Adipocyte (in vitro differentiated cells): ENCODE measurements at regions not wholly inside any gene's neighbourhood (a gene's known extent, or its start where the extent isn't known, plus 50 kb on each side); places are given as distances from the start of the nearest gene placed in this dataset.

Experiments used
- DNase-seq: peaks from one replicate; pipeline ENCODE4 v3.0.0-alpha.2; 2015; ENCODE audit warnings: low read depth
- H3K27me3 ChIP-seq: replicated peaks from 2 replicates; pipeline ENCODE4 v1.7.0; 2013; ENCODE audit warnings: mild to moderate bottlenecking, low read length, moderate library complexity; ENCODE audit not compliant: control insufficient read depth, insufficient read depth
- H3K36me3 ChIP-seq: 2 replicates; pipeline ENCODE4 v1.7.0; 2013; ENCODE audit warnings: low read length, mild to moderate bottlenecking, moderate library complexity; ENCODE audit not compliant: control insufficient read depth, insufficient read depth, severe bottlenecking
- H3K4me1 ChIP-seq: 2 replicates; pipeline ENCODE4 v1.7.0; 2013; ENCODE audit warnings: mild to moderate bottlenecking, low read length, moderate library complexity; ENCODE audit not compliant: control insufficient read depth, insufficient read depth
- H3K4me3 ChIP-seq: 2 replicates; pipeline ENCODE4 v1.7.0; 2013; ENCODE audit warnings: mild to moderate bottlenecking, low read length, moderate library complexity
- H3K9ac ChIP-seq: 2 replicates; pipeline ENCODE4 v1.7.0; 2013; ENCODE audit warnings: mild to moderate bottlenecking, low read length, moderate library complexity
- H3K9me3 ChIP-seq: 2 replicates; pipeline ENCODE4 v1.7.0; 2013; ENCODE audit warnings: mild to moderate bottlenecking, low read length, moderate library complexity; ENCODE audit not compliant: control insufficient read depth

GRCh38 chr11:134565343-134565891 is 153.4 kb upstream of the B3GAT1 start:
- Histone ChIP-seq H3K4me3 (no peak overlapping the region), H3K9ac (no peak overlapping the region), H3K36me3 (no peaks in the 10 kb centered on the region), H3K4me1 (no peaks in the 10 kb centered on the region), H3K9me3 (no peaks in the 10 kb centered on the region), H3K27me3 (no peaks in the 10 kb centered on the region)
- DNase-seq: no peak

- no peak overlapping the region for H3K9ac ChIP-seq
- no peak overlapping the region for H3K4me3 ChIP-seq
- DNase-seq: no peak
- no peaks in the 10 kb centered on the region for H3K27me3 ChIP-seq
- no peaks in the 10 kb centered on the region for H3K4me1 ChIP-seq
- no peaks in the 10 kb centered on the region for H3K36me3 ChIP-seq
- no peaks in the 10 kb centered on the region for H3K9me3 ChIP-seq
Observed at GRCh38 chr11:134564472-134565200, 152.6 kb upstream of the B3GAT1 start.

- no peaks in the 10 kb centered on the region for H3K9me3 ChIP-seq
- H3K9ac ChIP-seq: no peak overlapping the region
- no peaks in the 10 kb centered on the region for H3K27me3 ChIP-seq
- H3K36me3 ChIP-seq: no peaks in the 10 kb centered on the region
- DNase-seq: no peak
- H3K4me3 ChIP-seq: no peak overlapping the region
- H3K4me1 ChIP-seq: no peaks in the 10 kb centered on the region
Observed at GRCh38 chr11:134562941-134563471, 151.0 kb upstream of the B3GAT1 start.

GRCh38 chr11:134562196-134562595 is 150.2 kb upstream of the B3GAT1 start:
- no peak overlapping the region for H3K9ac ChIP-seq
- no peaks in the 10 kb centered on the region for H3K4me1 ChIP-seq
- H3K9me3 ChIP-seq: no peaks in the 10 kb centered on the region
- H3K36me3 ChIP-seq: no peaks in the 10 kb centered on the region
- H3K27me3 ChIP-seq: no peaks in the 10 kb centered on the region
- DNase-seq: no peak
- no peak overlapping the region for H3K4me3 ChIP-seq

GRCh38 chr11:134561331-134561720 is 149.3 kb upstream of the B3GAT1 start:
- Histone ChIP-seq H3K4me1 (no peaks in the 10 kb centered on the region), H3K9me3 (no peaks in the 10 kb centered on the region), H3K27me3 (no peaks in the 10 kb centered on the region), H3K9ac (no peak overlapping the region), H3K36me3 (no peaks in the 10 kb centered on the region), H3K4me3 (no peak overlapping the region)
- DNase-seq: no peak

- Histone ChIP-seq H3K9me3 (no peaks in the 10 kb centered on the region), H3K36me3 (no peaks in the 10 kb centered on the region), H3K4me1 (no peaks in the 10 kb centered on the region), H3K27me3 (no peaks in the 10 kb centered on the region), H3K4me3 (no peak overlapping the region), H3K9ac (no peak overlapping the region)
- no peak for DNase-seq
Observed at GRCh38 chr11:134560566-134561330, 148.7 kb upstream of the B3GAT1 start.

GRCh38 chr11:134560066-134560465 is 148.0 kb upstream of the B3GAT1 start:
- Histone ChIP-seq H3K27me3 (no peaks in the 10 kb centered on the region), H3K9me3 (peaks cover 3% of the 10 kb centered on the region), H3K4me1 (no peaks in the 10 kb centered on the region), H3K9ac (no peak overlapping the region), H3K4me3 (no peak overlapping the region), H3K36me3 (no peaks in the 10 kb centered on the region)
- no peak for DNase-seq

- no peaks in the 10 kb centered on the region for H3K27me3 ChIP-seq
- H3K9ac ChIP-seq: no peak overlapping the region
- H3K4me3 ChIP-seq: no peak overlapping the region
- no peak for DNase-seq
- no peaks in the 10 kb centered on the region for H3K36me3 ChIP-seq
- no peaks in the 10 kb centered on the region for H3K4me1 ChIP-seq
- peaks cover 3% of the 10 kb centered on the region for H3K9me3 ChIP-seq
Observed at GRCh38 chr11:134559602-134559962, 147.5 kb upstream of the B3GAT1 start.

GRCh38 chr11:134558916-134559601 is 147.0 kb upstream of the B3GAT1 start:
- H3K9me3 ChIP-seq: peaks cover 3% of the 10 kb centered on the region
- no peak for DNase-seq

GRCh38 chr11:134558258-134558835 is 146.3 kb upstream of the B3GAT1 start:
- H3K27me3 ChIP-seq: no peaks in the 10 kb centered on the region
- H3K36me3 ChIP-seq: no peaks in the 10 kb centered on the region
- H3K9me3 ChIP-seq: peaks cover 3% of the 10 kb centered on the region
- DNase-seq: no peak
- no peaks in the 10 kb centered on the region for H3K4me1 ChIP-seq
- no peak overlapping the region for H3K4me3 ChIP-seq
- H3K9ac ChIP-seq: no peak overlapping the region

More at GRCh38 chr11:134558916-134559601, 147.0 kb upstream of the B3GAT1 start:
- no peak overlapping the region for H3K4me3 ChIP-seq
- no peaks in the 10 kb centered on the region for H3K36me3 ChIP-seq
- H3K4me1 ChIP-seq: no peaks in the 10 kb centered on the region
- H3K27me3 ChIP-seq: no peaks in the 10 kb centered on the region
- no peak overlapping the region for H3K9ac ChIP-seq
